ENCODE measurements at regions not wholly inside any gene's neighbourhood (a gene's known extent, or its start where the extent isn't known, plus 50 kb on each side); places are given as distances from the start of the nearest gene placed in this dataset.
A peak's percentile ranks its signal among the peaks of the same experiment; 100 is the strongest.

- DNase-seq (ENCODE audit: low spot score) = no peak
These were observed 85.2 kb downstream of the NR2F2 start for GRCh38 chr15:96415513-96416217.

GRCh38 chr15:96416218-96416933, 85.9 kb downstream of the NR2F2 start:
- DNase-seq (ENCODE audit: low spot score) = no peak

- DNase-seq (ENCODE audit: low spot score) = no peak
These were observed 86.6 kb downstream of the NR2F2 start for GRCh38 chr15:96416934-96417759.

GRCh38 chr15:96417760-96418130, 87.2 kb downstream of the NR2F2 start:
- DNase-seq (ENCODE audit: low spot score) = no peak

- no peak for DNase-seq (ENCODE audit: low spot score)
These were observed 87.6 kb downstream of the NR2F2 start for GRCh38 chr15:96418146-96418545.

- peak; percentile 23 for DNase-seq (ENCODE audit: low spot score)
These were observed 90.7 kb downstream of the NR2F2 start for GRCh38 chr15:96421178-96421601.

GRCh38 chr15:96422125-96422524, 91.6 kb downstream of the NR2F2 start:
- no peak for DNase-seq (ENCODE audit: low spot score)

GRCh38 chr15:96424674-96425073, 94.2 kb downstream of the NR2F2 start:
- no peak for DNase-seq (ENCODE audit: low spot score)

GRCh38 chr15:96428742-96429141, 98.2 kb downstream of the NR2F2 start:
- DNase-seq (ENCODE audit: low spot score) = peak; percentile 85

GRCh38 chr15:96431786-96432185, 101.3 kb downstream of the NR2F2 start:
- no peak for DNase-seq (ENCODE audit: low spot score)

- DNase-seq (ENCODE audit: low spot score) = no peak
These were observed 104.5 kb downstream of the NR2F2 start for GRCh38 chr15:96435022-96435421.

- DNase-seq (ENCODE audit: low spot score) = no peak
These were observed 105.3 kb downstream of the NR2F2 start for GRCh38 chr15:96435841-96436240.

GRCh38 chr15:96440978-96441377, 110.5 kb downstream of the NR2F2 start:
- DNase-seq (ENCODE audit: low spot score) = no peak

GRCh38 chr15:96442076-96442475, 111.6 kb downstream of the NR2F2 start:
- no peak for DNase-seq (ENCODE audit: low spot score)

GRCh38 chr15:96444865-96445264, 114.4 kb downstream of the NR2F2 start:
- no peak for DNase-seq (ENCODE audit: low spot score)

GRCh38 chr15:96448923-96449322, 118.4 kb downstream of the NR2F2 start:
- DNase-seq (ENCODE audit: low spot score) = no peak

GRCh38 chr15:96457841-96458240, 127.3 kb downstream of the NR2F2 start:
- DNase-seq (ENCODE audit: low spot score) = peak; percentile 9

GRCh38 chr15:96460106-96460505, 129.6 kb downstream of the NR2F2 start:
- no peak for DNase-seq (ENCODE audit: low spot score)

- DNase-seq (ENCODE audit: low spot score) = no peak
These were observed 132.6 kb downstream of the NR2F2 start for GRCh38 chr15:96462768-96463750.

- no peak for DNase-seq (ENCODE audit: low spot score)
These were observed 136.0 kb downstream of the NR2F2 start for GRCh38 chr15:96466389-96466947.

GRCh38 chr15:96468036-96468435, 137.5 kb downstream of the NR2F2 start:
- DNase-seq (ENCODE audit: low spot score) = no peak
